Activated T-helper 17 cell treated with anti-CD3 and anti-CD28 coated beads, Interleukin-2, amount 50 U/mL, for 72 hours (primary cell): ENCODE measurements at regions not wholly inside any gene's neighbourhood (a gene's known extent, or its start where the extent isn't known, plus 50 kb on each side); places are given as distances from the start of the nearest gene placed in this dataset.

Experiments
- ATAC-seq: fragments of 150-1000 bp; cut with Tn5 transposase; replicated peaks from 2 replicates; pipeline ENCODE4 v1.10.0; 2021; ENCODE audit warnings: mild to moderate bottlenecking, moderate library complexity
- H3K27ac Mint-ChIP-seq: one replicate; pipeline ENCODE4 v1.8.0; 2022; ENCODE audit warnings: mixed read lengths
- H3K27me3 Mint-ChIP-seq: one replicate; pipeline ENCODE4 v1.8.0; 2022; ENCODE audit warnings: mixed read lengths
- H3K36me3 Mint-ChIP-seq: one replicate; pipeline ENCODE4 v1.8.0; 2022; ENCODE audit warnings: low read depth, mild to moderate bottlenecking, mixed read lengths
- H3K4me1 Mint-ChIP-seq: one replicate; pipeline ENCODE4 v1.8.0; 2022; ENCODE audit warnings: mixed read lengths
- H3K4me3 Mint-ChIP-seq: one replicate; pipeline ENCODE4 v1.8.0; 2022; ENCODE audit warnings: mild to moderate bottlenecking, mixed read lengths
- H3K9me3 Mint-ChIP-seq: one replicate; pipeline ENCODE4 v1.8.0; 2022; ENCODE audit warnings: mixed read lengths

GRCh38 chr14:101372894-101373620 lies 188.2 kb upstream of the DIO3 start:
- no peaks in the 10 kb centered on the region for H3K9me3 Mint-ChIP-seq
- no peaks in the 10 kb centered on the region for H3K4me1 Mint-ChIP-seq
- H3K27me3 Mint-ChIP-seq = peaks cover 20% of the 10 kb centered on the region
- no peak for ATAC-seq
- no peaks in the 10 kb centered on the region for H3K36me3 Mint-ChIP-seq
- H3K27ac Mint-ChIP-seq = no peak overlapping the region
- no peak overlapping the region for H3K4me3 Mint-ChIP-seq

GRCh38 chr14:101373690-101374295 lies 187.5 kb upstream of the DIO3 start:
- no peak overlapping the region for H3K4me3 Mint-ChIP-seq
- H3K9me3 Mint-ChIP-seq = no peaks in the 10 kb centered on the region
- H3K36me3 Mint-ChIP-seq = no peaks in the 10 kb centered on the region
- peaks cover 20% of the 10 kb centered on the region for H3K27me3 Mint-ChIP-seq
- ATAC-seq = no peak
- no peak overlapping the region for H3K27ac Mint-ChIP-seq
- H3K4me1 Mint-ChIP-seq = no peaks in the 10 kb centered on the region

DNA sequence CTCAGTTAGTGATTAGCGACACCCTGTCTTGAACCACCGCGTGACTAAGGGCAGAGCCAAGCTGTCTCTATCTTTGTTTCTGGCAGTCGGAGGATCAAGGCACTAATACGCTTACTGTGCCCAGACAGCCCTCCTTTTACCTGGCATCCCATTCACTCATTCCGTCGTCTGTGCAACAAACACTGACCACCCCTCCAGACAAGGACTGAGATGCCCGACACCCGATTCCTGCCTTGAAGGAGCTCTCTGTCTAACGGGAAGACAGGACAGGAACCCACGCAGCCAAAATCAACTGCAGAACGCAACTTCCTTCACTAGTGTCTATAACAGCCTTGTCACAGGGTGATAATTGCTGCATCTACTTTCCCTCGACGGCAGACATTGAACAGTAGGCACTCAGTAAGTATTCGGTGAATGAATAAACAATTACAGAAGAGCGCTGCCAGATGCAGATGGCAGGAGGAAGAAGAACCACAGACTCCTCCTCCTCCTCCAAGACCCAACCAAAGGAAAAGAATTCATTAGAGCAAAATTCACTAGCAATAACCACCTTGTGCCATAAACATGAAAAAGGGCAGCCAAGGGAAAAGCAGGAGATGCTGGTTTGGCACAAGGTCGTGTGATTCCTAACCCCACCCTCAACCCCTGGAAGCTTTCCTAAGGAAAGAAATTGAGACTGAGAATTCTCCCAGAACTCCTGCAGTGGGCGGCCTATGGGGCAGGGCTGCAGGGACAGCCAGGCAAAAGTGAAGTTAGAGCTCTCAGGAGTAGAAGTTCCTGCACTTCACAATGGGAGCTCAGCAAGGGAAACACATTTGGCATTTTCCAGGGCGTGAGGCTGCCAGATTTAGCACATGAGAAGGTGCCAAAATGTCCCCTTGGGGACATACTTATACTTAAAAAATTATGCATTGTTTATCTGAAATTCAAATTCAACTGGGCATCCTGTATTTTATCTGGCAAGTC lies 186.6 kb upstream of the DIO3 start:
- ATAC-seq = no peak
- H3K4me3 Mint-ChIP-seq = no peak overlapping the region
- peaks cover 20% of the 10 kb centered on the region for H3K27me3 Mint-ChIP-seq
- no peaks in the 10 kb centered on the region for H3K36me3 Mint-ChIP-seq
- H3K4me1 Mint-ChIP-seq = no peaks in the 10 kb centered on the region
- H3K9me3 Mint-ChIP-seq = no peaks in the 10 kb centered on the region
- no peak overlapping the region for H3K27ac Mint-ChIP-seq

- H3K36me3 Mint-ChIP-seq = no peaks in the 10 kb centered on the region
- no peaks in the 10 kb centered on the region for H3K9me3 Mint-ChIP-seq
- no peak overlapping the region for H3K27ac Mint-ChIP-seq
- no peak for ATAC-seq
- H3K4me3 Mint-ChIP-seq = no peak overlapping the region
- no peaks in the 10 kb centered on the region for H3K4me1 Mint-ChIP-seq
- peaks cover 15% of the 10 kb centered on the region for H3K27me3 Mint-ChIP-seq
Measured at GRCh38 chr14:101377069-101377468, 184.2 kb upstream of the DIO3 start.

DNA sequence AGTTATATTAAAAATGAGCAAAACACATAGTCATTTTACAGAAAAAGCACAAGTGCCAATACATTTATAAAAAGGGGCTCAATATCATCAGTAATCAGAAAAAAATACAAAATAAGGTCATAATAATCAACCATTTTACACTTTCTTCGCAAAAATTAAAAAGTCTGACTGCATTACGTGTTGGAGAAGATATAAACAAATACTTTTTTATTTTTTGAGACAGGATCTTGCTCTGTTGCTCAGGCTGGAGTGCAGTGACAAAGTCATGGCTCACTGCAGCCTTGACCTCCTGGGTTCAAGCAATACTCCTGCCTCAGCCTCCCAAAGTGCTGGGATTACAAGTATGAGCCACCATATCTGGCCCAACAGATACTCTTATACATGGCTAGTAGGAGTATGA lies 181.5 kb upstream of the DIO3 start:
- no peak overlapping the region for H3K4me3 Mint-ChIP-seq
- H3K27ac Mint-ChIP-seq = no peak overlapping the region
- H3K9me3 Mint-ChIP-seq = peaks cover 13% of the 10 kb centered on the region
- peaks cover 10% of the 10 kb centered on the region for H3K27me3 Mint-ChIP-seq
- no peaks in the 10 kb centered on the region for H3K4me1 Mint-ChIP-seq
- H3K36me3 Mint-ChIP-seq = no peaks in the 10 kb centered on the region
- ATAC-seq = no peak

GRCh38 chr14:101380512-101380911 lies 180.8 kb upstream of the DIO3 start:
- Mint-ChIP-seq H3K27ac (no peak overlapping the region), H3K27me3 (peaks cover 10% of the 10 kb centered on the region), H3K4me3 (no peak overlapping the region), H3K36me3 (no peaks in the 10 kb centered on the region), H3K9me3 (peaks cover 13% of the 10 kb centered on the region), H3K4me1 (no peaks in the 10 kb centered on the region)
- no peak for ATAC-seq

DNA sequence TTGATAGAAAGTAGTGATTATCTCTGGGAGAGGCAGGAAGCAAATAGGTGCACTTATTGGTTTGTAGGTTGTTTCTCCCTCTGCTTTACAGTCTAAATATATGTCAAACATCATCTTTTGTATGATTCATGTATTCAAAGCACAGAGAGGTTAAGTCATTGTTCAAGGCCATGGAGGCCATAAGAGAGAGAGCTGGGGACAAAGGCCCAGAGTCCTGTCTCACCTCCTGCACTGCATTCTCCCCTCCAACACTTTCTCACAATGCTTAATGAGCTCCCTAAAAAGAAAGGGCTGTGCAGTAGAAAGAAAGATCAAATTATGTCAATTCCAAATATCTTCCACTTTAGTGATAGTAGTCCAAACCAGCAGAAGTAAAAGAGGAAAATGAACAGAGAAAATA lies 180.4 kb upstream of the DIO3 start:
- Mint-ChIP-seq H3K27me3 (peaks cover 6% of the 10 kb centered on the region), H3K4me3 (no peak overlapping the region), H3K27ac (no peak overlapping the region), H3K4me1 (no peaks in the 10 kb centered on the region), H3K36me3 (no peaks in the 10 kb centered on the region), H3K9me3 (peaks cover 13% of the 10 kb centered on the region)
- ATAC-seq = no peak

DNA sequence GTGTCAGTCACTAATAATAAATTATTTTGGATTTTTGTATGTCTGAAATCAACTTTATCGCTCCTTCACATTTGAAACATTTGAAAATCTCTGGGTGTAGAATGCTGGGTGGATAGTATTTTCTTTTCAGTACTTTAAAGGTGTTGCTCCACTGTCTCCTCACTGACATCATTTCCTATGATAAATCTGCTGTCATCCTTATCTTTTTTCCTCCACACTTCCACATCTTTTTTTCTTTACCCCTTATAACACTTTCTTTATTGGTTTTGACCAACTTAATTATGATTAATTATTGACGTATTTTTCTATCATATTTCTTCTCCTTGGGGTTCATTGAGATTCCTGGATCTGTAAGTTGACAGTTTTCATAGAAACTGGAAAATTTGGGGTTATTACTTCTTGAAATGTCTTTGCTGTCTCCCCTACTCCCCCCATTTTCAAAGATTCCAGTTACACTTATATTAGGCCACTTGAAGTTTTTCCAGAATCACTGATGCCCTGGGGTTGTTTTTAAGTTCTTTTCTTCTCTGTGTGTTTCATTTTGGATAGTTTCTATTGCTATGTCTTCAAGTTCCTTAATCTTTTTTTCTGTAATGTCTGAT lies 177.5 kb upstream of the DIO3 start:
- Mint-ChIP-seq H3K9me3 (peaks cover 18% of the 10 kb centered on the region), H3K27me3 (peaks cover 6% of the 10 kb centered on the region), H3K27ac (no peak overlapping the region), H3K4me3 (no peak overlapping the region), H3K36me3 (no peaks in the 10 kb centered on the region), H3K4me1 (no peaks in the 10 kb centered on the region)
- ATAC-seq = no peak

DNA sequence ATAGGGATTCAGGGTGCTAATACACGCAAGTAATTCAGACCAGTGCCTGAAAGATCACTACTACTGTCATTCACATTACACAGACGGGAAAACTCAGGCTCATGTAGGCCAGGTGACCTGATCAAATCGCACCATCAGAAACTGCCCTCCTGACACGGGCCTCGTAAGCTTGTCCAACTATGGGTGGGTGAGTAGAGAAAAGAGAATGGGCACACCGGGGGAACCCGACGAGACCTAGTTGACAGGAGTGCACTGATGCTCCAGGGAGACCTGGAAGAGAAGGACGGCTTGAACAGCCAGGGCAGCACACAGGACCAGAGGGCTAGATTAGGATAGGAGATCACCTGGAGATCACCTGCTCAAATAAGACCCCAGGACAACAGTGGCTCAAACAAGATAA lies 166.9 kb upstream of the DIO3 start:
- no peaks in the 10 kb centered on the region for H3K36me3 Mint-ChIP-seq
- no peak overlapping the region for H3K27ac Mint-ChIP-seq
- no peaks in the 10 kb centered on the region for H3K4me1 Mint-ChIP-seq
- peaks cover 53% of the 10 kb centered on the region for H3K27me3 Mint-ChIP-seq
- ATAC-seq = no peak
- H3K9me3 Mint-ChIP-seq = peaks cover 10% of the 10 kb centered on the region
- no peak overlapping the region for H3K4me3 Mint-ChIP-seq

GRCh38 chr14:101395779-101396178 lies 165.5 kb upstream of the DIO3 start:
- ATAC-seq = no peak
- Mint-ChIP-seq H3K9me3 (peaks cover 10% of the 10 kb centered on the region), H3K36me3 (no peaks in the 10 kb centered on the region), H3K4me3 (no peak overlapping the region), H3K4me1 (no peaks in the 10 kb centered on the region), H3K27me3 (peaks cover 62% of the 10 kb centered on the region), H3K27ac (no peak overlapping the region)

GRCh38 chr14:101397206-101397605 lies 164.1 kb upstream of the DIO3 start:
- no peak for ATAC-seq
- peaks cover 62% of the 10 kb centered on the region for H3K27me3 Mint-ChIP-seq
- H3K4me1 Mint-ChIP-seq = no peaks in the 10 kb centered on the region
- H3K27ac Mint-ChIP-seq = no peak overlapping the region
- H3K9me3 Mint-ChIP-seq = peaks cover 4% of the 10 kb centered on the region
- H3K36me3 Mint-ChIP-seq = no peaks in the 10 kb centered on the region
- H3K4me3 Mint-ChIP-seq = no peak overlapping the region

DNA sequence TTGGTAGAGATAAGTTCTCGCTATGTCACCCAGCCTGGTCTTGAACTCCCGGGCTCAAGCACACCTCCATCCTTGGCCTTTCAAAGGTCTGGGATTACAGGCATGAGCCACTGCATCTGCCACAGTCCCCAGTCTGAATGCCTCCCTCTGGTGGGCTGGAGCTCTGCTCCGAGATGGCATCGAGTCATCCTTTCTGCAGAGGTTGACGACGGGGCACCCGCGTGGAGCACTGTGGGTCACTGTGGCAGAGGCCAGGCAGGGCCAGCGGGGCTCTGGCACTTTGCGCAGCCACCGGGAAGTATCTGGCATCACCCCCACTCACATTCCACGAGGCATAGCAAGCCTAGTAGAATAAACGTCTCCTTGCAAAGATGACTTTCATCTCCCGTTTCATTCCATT lies 163.3 kb upstream of the DIO3 start:
- H3K9me3 Mint-ChIP-seq = peaks cover 4% of the 10 kb centered on the region
- peaks cover 65% of the 10 kb centered on the region for H3K27me3 Mint-ChIP-seq
- H3K4me3 Mint-ChIP-seq = no peak overlapping the region
- no peaks in the 10 kb centered on the region for H3K4me1 Mint-ChIP-seq
- H3K27ac Mint-ChIP-seq = no peak overlapping the region
- ATAC-seq = no peak
- no peaks in the 10 kb centered on the region for H3K36me3 Mint-ChIP-seq

GRCh38 chr14:101399737-101400517 lies 161.4 kb upstream of the DIO3 start:
- Mint-ChIP-seq H3K27me3 (peaks cover 58% of the 10 kb centered on the region), H3K4me1 (no peaks in the 10 kb centered on the region), H3K9me3 (no peaks in the 10 kb centered on the region), H3K27ac (no peak overlapping the region), H3K36me3 (no peaks in the 10 kb centered on the region), H3K4me3 (no peak overlapping the region)
- no peak for ATAC-seq

DNA sequence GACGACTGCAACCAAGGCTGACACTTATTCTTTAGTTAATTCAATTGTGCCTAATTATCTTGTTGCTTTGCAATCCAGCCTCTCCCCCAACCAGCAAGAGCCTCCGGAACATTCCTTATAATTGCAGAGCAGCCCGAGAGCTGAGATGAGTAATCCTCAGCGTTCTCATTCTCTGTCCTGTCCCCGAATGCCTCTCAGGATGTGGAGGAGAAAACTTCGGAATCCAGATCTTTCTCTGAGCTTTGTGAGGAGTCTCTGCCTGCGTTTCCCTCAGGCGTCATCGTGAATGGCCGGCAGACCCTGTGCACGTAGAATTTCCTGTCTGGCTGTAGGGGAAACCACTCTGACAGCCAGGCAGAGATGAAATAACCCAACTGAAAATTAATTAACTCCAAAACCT lies 160.5 kb upstream of the DIO3 start:
- Mint-ChIP-seq H3K27ac (no peak overlapping the region), H3K9me3 (no peaks in the 10 kb centered on the region), H3K27me3 (peaks cover 51% of the 10 kb centered on the region), H3K36me3 (no peaks in the 10 kb centered on the region), H3K4me3 (no peak overlapping the region), H3K4me1 (no peaks in the 10 kb centered on the region)
- no peak for ATAC-seq
